Uterus (tissue), 3 donors: ENCODE measurements at regions not wholly inside any gene's neighbourhood (a gene's known extent, or its start where the extent isn't known, plus 50 kb on each side); places are given as distances from the start of the nearest gene placed in this dataset.

Experiments
- DNase-seq, 2 donors: peaks; one replicate each; pipeline ENCODE4 v3.0.0-alpha.2; 2019 to 2020
- H3K27ac ChIP-seq, 2 donors: fragments of 200-600 bp; sonication (generic); 1 replicate in 1 of 2; 2 replicates in 1 of 2; pipeline ENCODE4 v1.5.1; 2016 to 2018
- H3K27me3 ChIP-seq, 2 donors: fragments of 200-600 bp; sonication (generic); one replicate each; pipeline ENCODE4 v1.5.1; 2018 to 2019; ENCODE audit warnings: control low read depth in 1 of 2
- H3K36me3 ChIP-seq, 2 donors: fragments of 200-600 bp; sonication (generic); one replicate each; pipeline ENCODE4 v1.5.1; 2019; ENCODE audit warnings: control low read depth in 1 of 2
- H3K4me1 ChIP-seq, 2 donors: fragments of 200-600 bp; sonication (generic); one replicate each; pipeline ENCODE4 v1.5.1; 2018 to 2019; ENCODE audit warnings: control low read depth in 1 of 2
- H3K4me3 ChIP-seq, 2 donors: fragments of 200-600 bp; sonication (generic); 1 replicate in 1 of 2; 2 replicates in 1 of 2; pipeline ENCODE4 v1.5.1; 2018 to 2019; ENCODE audit warnings: mild to moderate bottlenecking in 1 of 2
- H3K9me3 ChIP-seq, 2 donors: fragments of 200-600 bp; sonication (generic); one replicate each; pipeline ENCODE4 v1.5.1; 2019; ENCODE audit warnings: control low read depth in 1 of 2
- CTCF ChIP-seq, 4 experiments: fragments of 200-600 bp in 2 of 4; fragments of 450-650 bp in 2 of 4; sonication (generic) in 2 of 4; IDR thresholded peaks; one replicate each; pipeline ENCODE4 v1.5.1; 2016 to 2019; ENCODE audit warnings: antibody characterized with exemption in 4 of 4, mild to moderate bottlenecking in 2 of 4, moderate library complexity in 1 of 4
- POLR2A ChIP-seq, 2 donors: fragments of 450-650 bp; IDR thresholded peaks; one replicate each; pipeline ENCODE4 v1.6.1; 2016; ENCODE audit warnings: antibody characterized with exemption in 2 of 2, mild to moderate bottlenecking in 1 of 2, moderate library complexity in 1 of 2
- intact Hi-C: fragments of 100-400 bp; cut with DNase I; formaldehyde crosslinking; loops from one replicate; pipeline ENCODE4 v1.15.1; 2023; ENCODE audit warnings: low total_unique reads
- donor health status: DM: yes; HTN: yes; CAD: no.

- H3K27ac ChIP-seq, result no peak overlapping the region
Observed at GRCh38 chr2:5530011-5530696, 162.0 kb upstream of the SOX11 start.

DNA sequence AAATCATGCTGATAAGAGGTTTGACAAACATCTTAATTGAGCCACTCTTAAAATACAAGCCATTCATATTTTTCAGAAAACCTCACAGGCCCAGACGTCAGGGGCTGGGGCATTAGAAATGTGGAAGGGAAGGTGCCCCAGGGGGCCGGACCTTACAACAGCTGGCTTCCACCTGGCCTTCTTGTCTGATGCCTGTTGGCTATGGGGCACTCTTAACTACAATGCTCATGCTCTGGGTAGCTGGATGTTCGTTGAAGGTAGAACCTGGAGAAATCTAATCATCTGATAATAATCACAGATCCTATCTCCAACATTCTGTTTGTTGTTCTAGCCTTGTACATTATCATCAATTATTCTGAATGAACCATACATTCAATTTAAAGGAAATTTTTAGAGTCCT lies 156.9 kb upstream of the SOX11 start:
- intact Hi-C loops, result no loop called here
- no peaks in the 10 kb centered on the region for H3K9me3 ChIP-seq
- H3K27ac ChIP-seq, result no peak overlapping the region
- no peaks in the 10 kb centered on the region for H3K4me1 ChIP-seq
- no peak for DNase-seq
- no peak overlapping the region for H3K4me3 ChIP-seq
- H3K27me3 ChIP-seq, result no peaks in the 10 kb centered on the region
- no peaks in the 10 kb centered on the region for H3K36me3 ChIP-seq
- TF ChIP-seq POLR2A (IDR thresholded peaks at IDR 0.05), result no peak
- no peak for TF ChIP-seq CTCF (IDR thresholded peaks at IDR 0.05)

More at GRCh38 chr2:5530011-5530696, 162.0 kb upstream of the SOX11 start:
- H3K4me3 ChIP-seq, result no peak overlapping the region
- TF ChIP-seq POLR2A (IDR thresholded peaks at IDR 0.05) (no peak), CTCF (IDR thresholded peaks at IDR 0.05) (no peak)
- intact Hi-C loops, result no loop called here
- DNase-seq, result no peak
- no peaks in the 10 kb centered on the region for H3K27me3 ChIP-seq
- no peaks in the 10 kb centered on the region for H3K36me3 ChIP-seq
- H3K9me3 ChIP-seq, result no peaks in the 10 kb centered on the region
- no peaks in the 10 kb centered on the region for H3K4me1 ChIP-seq

GRCh38 chr2:5537180-5537688 lies 154.9 kb upstream of the SOX11 start:
- Histone ChIP-seq H3K27me3 (no peaks in the 10 kb centered on the region), H3K4me1 (no peaks in the 10 kb centered on the region), H3K9me3 (no peaks in the 10 kb centered on the region), H3K4me3 (no peak overlapping the region), H3K36me3 (no peaks in the 10 kb centered on the region), H3K27ac (no peak overlapping the region)
- no peak for DNase-seq
- intact Hi-C loops, result no loop called here
- TF ChIP-seq POLR2A (IDR thresholded peaks at IDR 0.05) (no peak), CTCF (IDR thresholded peaks at IDR 0.05) (no peak)

GRCh38 chr2:5538313-5538712 lies 153.9 kb upstream of the SOX11 start:
- H3K4me1 ChIP-seq, result no peaks in the 10 kb centered on the region
- no peaks in the 10 kb centered on the region for H3K9me3 ChIP-seq
- no peak overlapping the region for H3K4me3 ChIP-seq
- DNase-seq, result no peak
- intact Hi-C loops, result no loop called here
- H3K27me3 ChIP-seq, result no peaks in the 10 kb centered on the region
- H3K27ac ChIP-seq, result no peak overlapping the region
- TF ChIP-seq CTCF (IDR thresholded peaks at IDR 0.05) (no peak), POLR2A (IDR thresholded peaks at IDR 0.05) (no peak)
- H3K36me3 ChIP-seq, result no peaks in the 10 kb centered on the region

- H3K4me1 ChIP-seq, result no peaks in the 10 kb centered on the region
- no peaks in the 10 kb centered on the region for H3K9me3 ChIP-seq
- H3K27me3 ChIP-seq, result no peaks in the 10 kb centered on the region
- H3K4me3 ChIP-seq, result no peak overlapping the region
- TF ChIP-seq CTCF (IDR thresholded peaks at IDR 0.05) (no peak), POLR2A (IDR thresholded peaks at IDR 0.05) (no peak)
- H3K27ac ChIP-seq, result no peak overlapping the region
- no peaks in the 10 kb centered on the region for H3K36me3 ChIP-seq
- intact Hi-C loops, result no loop called here
- no peak for DNase-seq
Observed at GRCh38 chr2:5538772-5539171, 153.4 kb upstream of the SOX11 start.
